MM.1S (cell line): ENCODE measurements at regions not wholly inside any gene's neighbourhood (a gene's known extent, or its start where the extent isn't known, plus 50 kb on each side); places are given as distances from the start of the nearest gene placed in this dataset.

Source experiments
- EZH2 ChIP-seq: fragments of 300-600 bp; sonication (generic); optimal IDR thresholded peaks from 2 replicates; pipeline ENCODE3; 2017; ENCODE audit warnings: low read depth, mild to moderate bottlenecking, antibody characterized with exemption, low read length, mixed read lengths
- TF ChIP-seq, protein P1 (sequence below): fragments of 300-600 bp; sonication (generic); IDR thresholded peaks from 2 replicates; pipeline ENCODE4 v1.5.1; 2016; ENCODE audit warnings: antibody characterized with exemption, low read length, mixed read lengths

DNA sequence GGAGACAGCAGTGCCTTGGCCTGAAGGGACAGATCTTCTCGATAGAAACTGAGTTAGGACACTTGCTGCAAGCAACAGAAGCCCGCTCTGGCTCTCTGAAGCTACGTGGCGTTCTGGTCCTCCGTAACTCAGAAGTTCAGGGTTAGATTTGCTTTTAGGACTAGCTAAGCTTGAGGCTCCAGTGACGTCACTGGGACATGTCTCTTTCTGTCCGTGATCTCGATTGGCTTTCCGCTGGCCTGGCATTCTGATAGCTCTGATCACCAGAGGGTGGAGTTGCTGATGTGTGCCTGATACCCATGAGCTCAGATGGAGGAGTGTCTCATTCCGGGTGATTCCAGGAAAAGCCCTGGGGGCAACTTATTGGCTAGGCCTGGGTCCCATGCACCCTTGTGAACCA, 75.0 kb downstream of the GLI2 start:
- TF ChIP-seq, protein P1, sequence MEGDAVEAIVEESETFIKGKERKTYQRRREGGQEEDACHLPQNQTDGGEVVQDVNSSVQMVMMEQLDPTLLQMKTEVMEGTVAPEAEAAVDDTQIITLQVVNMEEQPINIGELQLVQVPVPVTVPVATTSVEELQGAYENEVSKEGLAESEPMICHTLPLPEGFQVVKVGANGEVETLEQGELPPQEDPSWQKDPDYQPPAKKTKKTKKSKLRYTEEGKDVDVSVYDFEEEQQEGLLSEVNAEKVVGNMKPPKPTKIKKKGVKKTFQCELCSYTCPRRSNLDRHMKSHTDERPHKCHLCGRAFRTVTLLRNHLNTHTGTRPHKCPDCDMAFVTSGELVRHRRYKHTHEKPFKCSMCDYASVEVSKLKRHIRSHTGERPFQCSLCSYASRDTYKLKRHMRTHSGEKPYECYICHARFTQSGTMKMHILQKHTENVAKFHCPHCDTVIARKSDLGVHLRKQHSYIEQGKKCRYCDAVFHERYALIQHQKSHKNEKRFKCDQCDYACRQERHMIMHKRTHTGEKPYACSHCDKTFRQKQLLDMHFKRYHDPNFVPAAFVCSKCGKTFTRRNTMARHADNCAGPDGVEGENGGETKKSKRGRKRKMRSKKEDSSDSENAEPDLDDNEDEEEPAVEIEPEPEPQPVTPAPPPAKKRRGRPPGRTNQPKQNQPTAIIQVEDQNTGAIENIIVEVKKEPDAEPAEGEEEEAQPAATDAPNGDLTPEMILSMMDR: no peak
- no peak for TF ChIP-seq EZH2
